ENCODE measurements at regions not wholly inside any gene's neighbourhood (a gene's known extent, or its start where the extent isn't known, plus 50 kb on each side); places are given as distances from the start of the nearest gene placed in this dataset.

- no peak for TF ChIP-seq CTCF (IDR thresholded peaks at IDR 0.05; ENCODE audit: insufficient read depth, low read length, poor library complexity, severe bottlenecking)
- no peak for TF ChIP-seq EZH2phosphoT487 (conservative IDR thresholded peaks at IDR 0.05; ENCODE audit: low read length)
- Histone ChIP-seq H3K36me3 (ENCODE audit: low read length) (no peaks in the 10 kb centered on the region), H3K27ac (ENCODE audit: low read depth, low read length) (no peak overlapping the region), H4K20me1 (ENCODE audit: low read depth, low read length) (no peaks in the 10 kb centered on the region), H3K27me3 (ENCODE audit: low read length) (no peaks in the 10 kb centered on the region), H3K4me2 (ENCODE audit: low read depth, low read length, poor library complexity, severe bottlenecking) (no peak overlapping the region), H3F3A (ENCODE audit: insufficient read depth) (no peaks in the 10 kb centered on the region), H3K9ac (ENCODE audit: low read length) (no peak overlapping the region), H3K9me3 (ENCODE audit: insufficient read depth, low read length) (no peaks in the 10 kb centered on the region), H3K9me2 (replicated peaks; ENCODE audit: insufficient read depth, low read length) (no peaks in the 10 kb centered on the region), H2AFZ (ENCODE audit: low read depth, low read length, severe bottlenecking) (no peak overlapping the region), H3K79me2 (ENCODE audit: insufficient read depth, low read length) (no peaks in the 10 kb centered on the region), H3K4me3 (ENCODE audit: insufficient read depth, low read length, poor library complexity, severe bottlenecking) (no peak overlapping the region)
These were observed 431.1 kb downstream of the ZEB2 start for GRCh38 chr2:144088863-144089262.

- no peak overlapping the region for H3K27ac ChIP-seq (ENCODE audit: low read depth, low read length)
- H3K27me3 ChIP-seq (ENCODE audit: low read length) = no peaks in the 10 kb centered on the region
- H3K4me2 ChIP-seq (ENCODE audit: low read depth, low read length, poor library complexity, severe bottlenecking) = no peak overlapping the region
- H3K36me3 ChIP-seq (ENCODE audit: low read length) = no peaks in the 10 kb centered on the region
- H3K9me3 ChIP-seq (ENCODE audit: insufficient read depth, low read length) = no peaks in the 10 kb centered on the region
- H4K20me1 ChIP-seq (ENCODE audit: low read depth, low read length) = no peaks in the 10 kb centered on the region
- no peak overlapping the region for H2AFZ ChIP-seq (ENCODE audit: low read depth, low read length, severe bottlenecking)
- no peaks in the 10 kb centered on the region for H3K79me2 ChIP-seq (ENCODE audit: insufficient read depth, low read length)
- no peaks in the 10 kb centered on the region for H3F3A ChIP-seq (ENCODE audit: insufficient read depth)
- H3K9ac ChIP-seq (ENCODE audit: low read length) = no peak overlapping the region
- TF ChIP-seq CTCF (IDR thresholded peaks at IDR 0.05; ENCODE audit: insufficient read depth, low read length, poor library complexity, severe bottlenecking) = no peak
- no peak for TF ChIP-seq EZH2phosphoT487 (conservative IDR thresholded peaks at IDR 0.05; ENCODE audit: low read length)
- H3K4me3 ChIP-seq (ENCODE audit: insufficient read depth, low read length, poor library complexity, severe bottlenecking) = no peak overlapping the region
- H3K9me2 ChIP-seq (replicated peaks; ENCODE audit: insufficient read depth, low read length) = no peaks in the 10 kb centered on the region
These were observed 433.0 kb downstream of the ZEB2 start for GRCh38 chr2:144086965-144087364.

- Histone ChIP-seq H3K9me2 (replicated peaks; ENCODE audit: insufficient read depth, low read length) (no peaks in the 10 kb centered on the region), H3K9ac (ENCODE audit: low read length) (no peak overlapping the region), H3K27ac (ENCODE audit: low read depth, low read length) (no peak overlapping the region), H3K79me2 (ENCODE audit: insufficient read depth, low read length) (no peaks in the 10 kb centered on the region), H3K4me3 (ENCODE audit: insufficient read depth, low read length, poor library complexity, severe bottlenecking) (no peak overlapping the region), H3K36me3 (ENCODE audit: low read length) (0 out of 2 replicates have a peak, but pooled peaks cover 2% of the 10 kb centered on the region), H4K20me1 (ENCODE audit: low read depth, low read length) (no peaks in the 10 kb centered on the region), H3F3A (ENCODE audit: insufficient read depth) (no peaks in the 10 kb centered on the region), H3K4me2 (ENCODE audit: low read depth, low read length, poor library complexity, severe bottlenecking) (no peak overlapping the region), H3K27me3 (ENCODE audit: low read length) (no peaks in the 10 kb centered on the region), H2AFZ (ENCODE audit: low read depth, low read length, severe bottlenecking) (no peak overlapping the region), H3K9me3 (ENCODE audit: insufficient read depth, low read length) (no peaks in the 10 kb centered on the region)
- TF ChIP-seq EZH2phosphoT487 (conservative IDR thresholded peaks at IDR 0.05; ENCODE audit: low read length) = no peak
- TF ChIP-seq CTCF (IDR thresholded peaks at IDR 0.05; ENCODE audit: insufficient read depth, low read length, poor library complexity, severe bottlenecking) = no peak
These were observed 434.9 kb downstream of the ZEB2 start for GRCh38 chr2:144085016-144085415.

All from SU-DHL-6 (cell line).